Astrocyte of the cerebellum (primary cell): ENCODE measurements at regions not wholly inside any gene's neighbourhood (a gene's known extent, or its start where the extent isn't known, plus 50 kb on each side); places are given as distances from the start of the nearest gene placed in this dataset.
"Not testable (repeated sequence)": the region's sequence is repeated elsewhere in the genome, so short reads cannot be mapped to it uniquely, and the experiment has no call there.

Experiments
- DNase-seq: peaks from one replicate; pipeline ENCODE4 v3.0.0-alpha.2; 2011; ENCODE audit warnings: low read depth
- H3K4me3 ChIP-seq: 2 replicates; pipeline ENCODE4 v1.5.1; 2011; ENCODE audit warnings: mild to moderate bottlenecking, low read depth, low read length, moderate library complexity
- in situ Hi-C: cut with HindIII; loops from 2 replicates; pipeline ENCODE4 v1.10.0; 2017; ENCODE audit warnings: low sequenced_read_pairs
- TF ChIP-seq, protein P1 (sequence below): IDR thresholded peaks from 2 replicates; pipeline ENCODE4 v1.5.1; 2012; ENCODE audit warnings: low read length, low read depth, moderate library complexity, mild to moderate bottlenecking; ENCODE audit errors: missing control alignments

DNA sequence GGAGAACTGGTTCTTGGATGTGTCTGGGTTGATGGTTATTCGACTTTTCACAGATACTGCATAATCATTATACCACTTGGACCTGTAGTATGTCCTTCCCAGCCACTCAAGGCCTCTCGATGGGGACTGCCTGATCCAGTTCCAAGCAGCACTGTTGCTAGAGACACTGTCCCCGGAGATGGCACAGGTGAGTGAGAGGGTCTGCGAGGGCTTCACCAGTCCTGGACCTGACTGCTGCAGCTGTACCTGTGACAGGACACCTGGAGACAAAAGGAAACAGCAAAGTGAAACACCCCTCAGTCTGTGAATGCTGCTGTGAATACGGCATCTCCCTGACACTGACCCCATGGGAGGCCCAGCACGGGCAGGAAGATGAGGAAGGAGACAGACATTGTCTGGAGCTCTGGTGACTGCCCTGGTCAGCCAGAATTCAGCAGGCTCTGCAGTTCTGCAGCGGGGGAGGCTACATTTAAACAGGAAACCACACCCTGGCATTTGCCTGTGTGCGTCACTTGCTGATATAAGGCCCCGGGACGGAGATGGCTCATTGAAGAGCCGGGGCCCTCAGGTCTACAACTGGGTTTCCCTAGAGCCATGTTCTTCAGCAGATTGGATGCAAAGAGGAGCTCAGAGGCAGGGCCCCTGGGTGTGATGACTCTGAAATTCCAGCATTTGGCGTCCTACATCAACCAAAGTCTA, 413.6 kb downstream of the TMEM121 start:
- H3K4me3 ChIP-seq, result no peak overlapping the region
- TF ChIP-seq, protein P1, sequence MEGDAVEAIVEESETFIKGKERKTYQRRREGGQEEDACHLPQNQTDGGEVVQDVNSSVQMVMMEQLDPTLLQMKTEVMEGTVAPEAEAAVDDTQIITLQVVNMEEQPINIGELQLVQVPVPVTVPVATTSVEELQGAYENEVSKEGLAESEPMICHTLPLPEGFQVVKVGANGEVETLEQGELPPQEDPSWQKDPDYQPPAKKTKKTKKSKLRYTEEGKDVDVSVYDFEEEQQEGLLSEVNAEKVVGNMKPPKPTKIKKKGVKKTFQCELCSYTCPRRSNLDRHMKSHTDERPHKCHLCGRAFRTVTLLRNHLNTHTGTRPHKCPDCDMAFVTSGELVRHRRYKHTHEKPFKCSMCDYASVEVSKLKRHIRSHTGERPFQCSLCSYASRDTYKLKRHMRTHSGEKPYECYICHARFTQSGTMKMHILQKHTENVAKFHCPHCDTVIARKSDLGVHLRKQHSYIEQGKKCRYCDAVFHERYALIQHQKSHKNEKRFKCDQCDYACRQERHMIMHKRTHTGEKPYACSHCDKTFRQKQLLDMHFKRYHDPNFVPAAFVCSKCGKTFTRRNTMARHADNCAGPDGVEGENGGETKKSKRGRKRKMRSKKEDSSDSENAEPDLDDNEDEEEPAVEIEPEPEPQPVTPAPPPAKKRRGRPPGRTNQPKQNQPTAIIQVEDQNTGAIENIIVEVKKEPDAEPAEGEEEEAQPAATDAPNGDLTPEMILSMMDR, result no peak
- in situ Hi-C loops, result no loop called here
- no peak for DNase-seq

DNA sequence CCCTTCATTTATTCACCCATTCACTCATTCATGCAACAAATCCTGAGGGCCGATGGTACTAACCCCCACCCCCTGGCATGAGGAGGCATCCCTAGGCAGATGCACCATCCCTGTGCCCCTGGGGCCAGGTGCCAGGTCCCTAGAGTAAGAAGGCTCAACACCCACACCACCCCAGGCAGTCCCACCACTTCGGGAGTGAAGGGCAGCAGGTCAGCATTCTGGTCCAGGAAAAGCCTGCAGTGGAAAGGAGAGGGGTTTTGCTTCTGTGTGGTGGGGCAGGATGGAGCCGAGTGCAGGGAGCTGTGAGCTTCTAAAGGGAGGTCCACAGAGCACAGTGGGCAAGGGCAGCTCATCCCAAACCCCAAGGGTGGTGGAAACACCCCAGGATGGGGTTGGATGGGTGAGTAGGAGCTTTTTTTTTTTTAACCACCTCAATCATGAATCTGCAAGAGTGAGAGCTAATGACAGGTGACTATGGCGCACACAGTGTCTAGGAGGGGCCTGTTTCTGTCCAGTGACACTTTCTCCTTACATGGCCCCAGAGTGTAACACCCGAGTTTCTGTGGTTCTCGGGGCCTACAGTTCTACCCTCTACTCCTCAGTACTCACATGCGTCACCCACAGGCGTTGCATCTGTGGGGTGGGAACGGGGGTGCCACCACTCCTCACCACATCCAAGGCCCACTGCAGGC, 414.3 kb downstream of the TMEM121 start:
- H3K4me3 ChIP-seq, result no peak overlapping the region
- in situ Hi-C loops, result no loop called here
- no peak for DNase-seq
- TF ChIP-seq, protein P1, result no peak

DNA sequence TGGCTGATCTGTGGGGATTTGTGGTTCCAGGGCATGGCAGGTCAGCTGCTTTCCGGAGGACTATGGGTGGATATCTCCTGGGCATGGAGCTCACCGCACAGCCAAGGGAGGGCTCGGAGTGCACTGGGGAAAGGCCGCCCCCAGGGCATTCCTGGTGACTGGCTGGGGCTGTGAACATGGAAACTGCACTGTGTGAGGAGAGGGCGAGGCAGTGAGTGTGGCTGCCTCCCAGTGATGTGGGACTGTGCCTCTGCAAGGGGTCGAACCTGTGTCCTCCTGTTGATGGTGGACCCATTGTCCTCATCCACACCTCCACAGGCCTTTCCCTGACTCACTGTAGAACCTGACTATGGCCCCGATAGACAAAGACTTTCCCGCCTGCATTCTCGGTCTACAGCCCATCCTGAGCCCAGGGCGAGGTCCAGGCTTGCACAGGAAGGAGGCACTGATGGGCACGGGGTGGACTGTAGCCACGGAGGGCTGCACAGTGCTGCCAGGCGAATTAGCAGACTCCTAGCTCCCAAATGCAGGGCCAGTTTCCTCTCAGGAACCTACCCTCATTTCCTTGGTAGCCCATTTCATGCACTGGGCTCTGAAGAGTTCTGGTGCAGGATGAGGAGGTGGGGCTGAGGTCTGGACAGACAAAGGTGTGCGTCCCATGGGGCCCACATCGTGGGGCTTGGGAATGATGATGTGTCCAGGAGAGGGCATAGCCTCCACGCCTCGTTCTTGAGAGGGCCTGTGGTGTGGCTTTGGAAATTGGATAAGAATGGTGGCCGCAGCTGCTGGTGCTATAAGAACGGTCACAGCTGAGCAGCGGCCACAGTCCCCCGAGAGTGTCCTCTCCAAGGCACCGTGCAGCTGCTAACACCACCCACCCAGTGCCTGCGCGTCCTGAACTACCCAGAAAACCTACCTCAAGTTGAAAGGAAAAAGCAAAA, 415.1 kb downstream of the TMEM121 start:
- in situ Hi-C loops, result no loop called here
- TF ChIP-seq, protein P1, result no peak
- no peak overlapping the region for H3K4me3 ChIP-seq
- no peak for DNase-seq

DNA sequence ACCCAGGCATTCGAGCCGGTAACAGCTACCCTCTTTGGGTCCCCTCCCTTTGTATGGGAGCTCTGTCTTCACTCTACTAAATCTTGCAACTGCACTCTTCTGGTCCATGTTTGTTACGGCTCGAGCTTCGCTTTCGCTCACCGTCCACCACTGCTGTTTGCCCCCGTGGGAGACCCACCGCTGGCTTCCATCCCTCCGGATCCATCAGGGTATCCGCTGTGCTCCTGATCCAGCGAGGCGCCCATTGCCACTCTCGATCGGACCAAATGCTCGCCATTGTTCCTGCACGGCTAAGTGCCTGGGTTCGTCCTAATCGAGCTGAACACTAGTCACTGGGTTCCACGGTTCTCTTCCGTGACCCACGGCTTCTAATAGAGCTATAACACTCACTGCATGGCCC, 416.3 kb downstream of the TMEM121 start:
- in situ Hi-C loops, DNase-seq, H3K4me3 ChIP-seq: not testable (repeated sequence)

DNA sequence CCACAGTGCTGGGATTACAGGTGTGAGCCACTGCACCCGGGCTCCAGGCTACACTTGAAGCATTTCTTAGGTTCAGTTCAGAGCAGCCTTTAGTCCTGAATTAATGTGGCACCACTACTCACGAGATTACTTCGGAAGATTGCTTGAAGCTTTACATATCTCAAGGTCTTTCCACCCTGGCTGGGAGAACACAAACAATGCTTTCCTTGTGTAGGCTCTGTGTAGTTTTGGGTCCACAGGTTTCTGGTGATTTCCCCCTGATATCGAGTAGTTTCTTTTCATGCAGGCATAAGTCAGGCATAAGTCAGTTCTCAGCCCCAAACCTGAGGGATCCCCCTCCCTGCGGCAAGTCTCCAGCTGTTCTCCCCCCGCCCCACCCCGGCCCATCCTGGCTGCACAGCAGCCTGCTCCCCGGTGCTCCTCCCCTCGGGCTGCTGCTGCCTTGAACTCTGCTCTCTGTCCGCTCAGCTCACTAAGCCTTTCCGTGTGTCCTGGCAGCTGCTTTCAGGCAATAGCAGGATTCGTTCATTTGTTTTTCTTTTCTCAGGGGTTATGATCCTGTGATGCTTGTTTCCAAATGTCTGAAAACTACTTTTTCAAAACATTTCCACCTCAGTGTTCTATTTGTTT, 417.7 kb downstream of the TMEM121 start:
- H3K4me3 ChIP-seq, result no peak overlapping the region
- TF ChIP-seq, protein P1, result no peak
- in situ Hi-C loops, result no loop called here
- DNase-seq, result no peak

DNA sequence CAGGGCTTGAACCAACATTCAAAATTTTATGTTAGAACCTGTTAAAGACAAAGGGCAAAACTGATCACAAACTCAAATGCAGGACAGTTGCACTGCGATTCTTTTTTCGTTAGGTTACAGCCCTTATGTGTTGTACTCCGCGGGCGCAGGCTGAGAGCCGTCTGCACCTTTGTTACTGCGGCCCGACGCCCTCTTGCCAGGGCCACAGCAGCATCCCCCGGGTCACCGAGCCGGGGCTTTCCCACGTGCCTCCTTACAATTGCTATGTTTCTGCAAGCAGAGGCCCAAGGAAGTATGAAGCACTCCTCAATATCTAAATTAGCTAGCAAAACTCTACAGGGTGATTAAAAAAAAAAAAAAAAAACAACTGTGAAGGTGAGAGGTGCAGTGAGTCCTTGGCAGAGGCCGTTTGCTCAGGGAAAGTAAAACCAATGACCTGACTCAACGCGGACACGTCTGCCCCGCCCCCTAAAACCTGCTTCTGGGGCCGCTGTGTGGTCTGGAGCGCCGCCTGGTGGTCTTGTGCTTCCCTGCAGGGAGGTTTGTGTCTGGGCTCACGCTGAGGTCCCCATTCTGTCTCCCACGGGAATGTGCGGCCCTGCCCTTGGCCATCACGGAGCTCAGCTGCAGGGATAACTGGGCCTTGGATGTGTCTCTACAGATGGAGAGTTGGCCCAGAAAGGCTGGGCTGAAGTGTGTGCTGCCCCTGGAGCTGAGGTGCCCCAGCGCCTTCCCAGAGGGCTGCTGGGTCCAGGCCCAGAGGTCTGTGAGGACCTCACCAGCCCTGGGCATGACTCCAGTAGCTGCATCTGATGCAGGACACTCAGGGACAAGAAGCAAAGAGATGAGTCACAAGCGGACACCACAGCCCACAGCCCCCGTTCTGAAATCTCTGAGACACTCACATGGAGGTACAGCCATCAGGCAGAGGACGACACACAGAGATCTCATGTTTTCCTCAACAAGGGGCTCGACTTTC, 418.5 kb downstream of the TMEM121 start:
- H3K4me3 ChIP-seq, result no peak overlapping the region
- in situ Hi-C loops, result no loop called here
- DNase-seq, result no peak
- TF ChIP-seq, protein P1, result no peak
